Activated CD8-positive, alpha-beta memory T cell treated with anti-CD3 and anti-CD28 coated beads, Interleukin-2, amount 50 U/mL, for 24 hours (primary cell): ENCODE measurements at regions not wholly inside any gene's neighbourhood (a gene's known extent, or its start where the extent isn't known, plus 50 kb on each side); places are given as distances from the start of the nearest gene placed in this dataset.
"Not testable (repeated sequence)": the region's sequence is repeated elsewhere in the genome, so short reads cannot be mapped to it uniquely, and the experiment has no call there.

Experiments used
- DNase-seq: peaks from one replicate; pipeline ENCODE4 v3.0.0-alpha.2; 2020; ENCODE audit errors: extremely low read depth

GRCh38 chr13:99737481-99738245 lies 233.9 kb downstream of the ZIC5 start:
- DNase-seq, result no peak

- DNase-seq, result no peak
Measured at GRCh38 chr13:99736541-99736940, 235.0 kb downstream of the ZIC5 start.

- DNase-seq, result no peak
Measured at GRCh38 chr13:99734013-99734693, 232.9 kb downstream of the TM9SF2 start.

- DNase-seq, result no peak
Measured at GRCh38 chr13:99733346-99733745, 232.1 kb downstream of the TM9SF2 start.

GRCh38 chr13:99731747-99732146 lies 230.5 kb downstream of the TM9SF2 start:
- DNase-seq, result no peak

- no peak for DNase-seq
Measured at GRCh38 chr13:99730403-99730802, 229.1 kb downstream of the TM9SF2 start.

GRCh38 chr13:99729745-99730144 lies 228.5 kb downstream of the TM9SF2 start:
- DNase-seq, result no peak

DNA sequence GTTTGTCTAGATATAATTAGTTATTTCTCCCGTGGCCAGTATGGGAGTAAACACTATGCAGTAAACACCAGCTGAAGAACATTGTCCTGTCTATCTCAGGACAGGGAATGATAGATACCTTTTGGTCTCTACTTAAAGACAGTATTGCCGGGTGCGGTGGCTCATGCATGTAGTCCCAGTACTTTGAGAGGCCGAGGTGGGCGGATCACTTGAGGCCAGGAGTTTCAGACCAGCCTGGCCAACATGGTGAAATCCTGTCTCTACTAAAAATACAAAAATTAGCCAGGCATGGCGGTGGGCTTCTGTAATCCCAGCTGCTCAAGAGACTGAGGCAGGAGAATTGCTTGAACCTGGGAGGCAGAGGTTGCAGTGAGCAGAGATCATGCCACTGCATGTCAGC lies 226.4 kb downstream of the TM9SF2 start:
- not testable (repeated sequence) for DNase-seq

- no peak for DNase-seq
Measured at GRCh38 chr13:99726282-99726894, 225.1 kb downstream of the TM9SF2 start.

- DNase-seq, result no peak
Measured at GRCh38 chr13:99725644-99726043, 224.4 kb downstream of the TM9SF2 start.

- DNase-seq, result no peak
Measured at GRCh38 chr13:99724633-99725517, 223.6 kb downstream of the TM9SF2 start.

DNA sequence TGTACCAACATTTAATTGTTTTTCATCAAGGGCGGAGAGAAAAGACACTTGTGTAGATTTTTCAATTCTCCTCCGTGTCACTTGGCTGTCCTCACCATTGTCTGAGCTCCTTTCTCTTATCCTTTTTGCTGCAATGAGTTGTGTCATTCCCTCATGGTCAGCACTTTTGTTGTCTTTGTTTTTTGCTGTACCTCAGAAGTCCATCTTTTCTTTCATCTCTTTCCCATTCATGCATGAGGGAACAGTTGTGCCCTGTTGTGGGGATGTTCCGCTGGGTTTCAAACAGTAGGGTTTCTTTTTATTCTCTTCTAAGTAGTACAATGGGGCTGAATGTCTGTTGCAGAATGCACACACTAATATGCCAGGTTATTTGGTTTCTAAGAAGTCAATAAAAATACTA lies 222.6 kb downstream of the TM9SF2 start:
- DNase-seq, result no peak

- no peak for DNase-seq
Measured at GRCh38 chr13:99722931-99723330, 221.7 kb downstream of the TM9SF2 start.

DNA sequence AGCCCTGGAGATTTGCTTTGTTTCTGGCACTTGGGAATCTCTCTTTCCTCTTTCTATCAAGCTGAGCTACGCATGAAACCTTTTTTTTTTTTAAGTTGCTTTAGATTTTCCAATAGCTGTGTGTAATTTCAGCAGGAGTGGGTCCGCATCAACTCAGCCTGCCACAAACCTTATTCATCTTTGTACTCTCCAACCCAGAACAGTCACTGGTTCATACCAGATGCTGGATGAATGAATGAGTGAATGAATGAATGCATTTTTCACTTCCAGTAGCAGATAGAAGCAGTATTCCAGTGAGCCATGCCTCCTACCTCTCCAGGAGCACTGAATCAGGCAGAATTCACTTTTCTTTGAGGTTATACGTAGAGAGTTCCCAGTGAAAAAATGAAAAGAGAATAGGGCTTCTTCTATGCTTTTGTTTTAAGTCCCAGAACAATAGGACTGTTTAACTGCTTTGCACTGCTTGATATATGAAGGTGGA lies 221.1 kb downstream of the TM9SF2 start:
- DNase-seq, result no peak

DNA sequence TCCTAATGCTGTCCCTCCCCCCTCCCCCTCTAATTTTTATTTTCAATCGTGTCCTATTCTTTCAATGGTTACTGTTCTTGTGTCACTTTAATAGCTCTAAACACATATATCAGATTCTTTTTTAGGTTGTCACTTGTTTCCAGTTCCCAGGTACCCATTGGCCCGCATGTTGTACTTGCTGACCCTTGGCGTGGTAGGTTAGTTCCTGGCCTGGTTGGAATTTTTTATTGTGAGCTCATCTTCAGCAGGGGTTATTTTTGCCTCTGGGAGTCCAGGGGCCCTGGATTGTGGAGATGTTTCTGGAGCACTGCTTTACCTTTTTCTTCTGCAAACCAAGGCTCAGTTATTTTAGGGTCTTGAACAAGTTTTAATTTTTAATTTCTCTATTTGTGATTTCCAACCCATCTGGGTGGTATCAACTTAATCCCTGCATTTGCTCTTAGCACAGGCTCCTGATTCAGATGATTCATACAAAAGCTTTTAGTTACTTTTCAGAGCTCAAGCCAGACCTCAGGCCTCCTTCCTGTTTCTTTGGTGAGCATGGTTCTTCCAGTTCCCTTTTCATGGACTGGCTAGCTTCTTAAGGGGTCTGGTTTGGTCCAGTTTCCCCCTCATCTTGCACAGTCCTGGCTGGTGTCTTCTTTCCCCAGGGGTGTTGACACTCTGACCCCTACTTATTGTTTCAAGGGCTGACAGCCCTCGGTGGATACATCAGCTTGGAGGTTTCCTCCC lies 220.5 kb downstream of the TM9SF2 start:
- no peak for DNase-seq

DNA sequence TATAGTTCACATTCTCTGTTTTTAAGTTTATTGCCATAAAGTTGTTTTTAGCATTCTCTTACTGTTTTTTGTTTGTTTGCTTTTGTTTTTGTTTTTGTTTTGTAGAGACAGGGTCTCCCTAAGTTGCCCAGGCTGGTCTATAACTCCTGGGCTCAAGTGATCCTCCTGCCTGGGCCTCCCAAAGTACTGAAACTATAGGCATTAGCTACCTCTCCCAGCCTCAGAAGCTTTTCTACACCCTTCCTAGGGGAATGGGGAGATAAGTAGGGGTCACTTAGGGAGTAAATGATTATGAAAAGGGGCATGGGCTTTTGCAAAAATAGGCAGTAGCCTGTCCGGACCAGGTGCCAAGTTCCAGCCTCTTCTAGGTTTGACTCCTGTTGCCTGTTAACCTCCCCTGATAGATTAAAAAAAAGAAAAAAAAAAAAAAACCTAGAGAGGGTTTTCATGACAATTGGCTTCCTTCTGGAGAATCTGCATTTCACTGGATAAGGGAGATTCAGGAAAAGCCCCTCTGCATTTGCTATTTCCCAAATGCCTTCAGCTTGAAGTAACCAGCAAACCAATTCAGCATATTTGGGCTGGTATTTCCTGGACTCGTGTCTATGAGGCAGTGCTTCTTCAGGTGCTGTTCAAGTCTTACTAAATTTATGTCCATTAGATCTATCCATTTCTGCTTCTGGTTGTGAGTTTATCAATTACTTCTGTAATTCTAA lies 216.8 kb downstream of the TM9SF2 start:
- DNase-seq, result no peak

GRCh38 chr13:99709134-99709533 lies 207.9 kb downstream of the TM9SF2 start:
- DNase-seq, result no peak

DNA sequence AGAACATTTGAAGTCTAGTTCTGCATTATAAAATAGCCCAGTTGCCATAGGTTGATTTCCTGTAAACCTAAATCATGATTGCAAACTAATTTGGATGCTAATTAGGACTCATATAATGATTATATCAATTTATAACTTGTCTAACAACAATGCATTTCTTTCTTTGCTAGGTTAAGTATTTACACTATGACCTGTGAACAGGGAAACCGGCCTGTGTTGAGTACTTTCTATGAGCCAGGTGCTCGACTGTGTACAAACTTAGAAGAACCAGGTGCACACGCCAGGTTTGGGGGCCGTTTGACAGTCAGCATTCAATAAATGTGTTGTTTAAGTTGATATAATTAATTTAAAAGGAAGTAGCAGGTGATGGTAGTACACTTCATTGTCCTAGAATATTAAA lies 203.1 kb downstream of the TM9SF2 start:
- no peak for DNase-seq

DNA sequence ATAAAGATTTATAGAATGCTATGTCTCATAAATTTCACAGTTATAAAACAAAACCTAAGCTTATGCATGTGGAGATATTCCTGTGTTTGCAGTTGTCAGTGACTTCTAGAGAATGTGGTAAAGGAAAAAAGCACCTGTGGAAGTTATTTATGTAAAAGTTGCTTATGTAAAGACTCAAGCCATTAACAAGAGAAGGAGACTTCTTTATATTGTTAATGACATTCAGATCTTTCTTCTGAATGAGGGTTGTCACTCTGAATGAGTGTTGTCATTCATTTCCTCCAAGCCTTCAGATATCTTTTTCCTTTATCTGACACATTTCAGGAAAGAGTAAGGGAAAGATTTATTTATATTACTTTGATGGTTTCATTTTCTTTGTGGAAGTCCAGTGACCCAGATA lies 202.6 kb downstream of the TM9SF2 start:
- no peak for DNase-seq

DNA sequence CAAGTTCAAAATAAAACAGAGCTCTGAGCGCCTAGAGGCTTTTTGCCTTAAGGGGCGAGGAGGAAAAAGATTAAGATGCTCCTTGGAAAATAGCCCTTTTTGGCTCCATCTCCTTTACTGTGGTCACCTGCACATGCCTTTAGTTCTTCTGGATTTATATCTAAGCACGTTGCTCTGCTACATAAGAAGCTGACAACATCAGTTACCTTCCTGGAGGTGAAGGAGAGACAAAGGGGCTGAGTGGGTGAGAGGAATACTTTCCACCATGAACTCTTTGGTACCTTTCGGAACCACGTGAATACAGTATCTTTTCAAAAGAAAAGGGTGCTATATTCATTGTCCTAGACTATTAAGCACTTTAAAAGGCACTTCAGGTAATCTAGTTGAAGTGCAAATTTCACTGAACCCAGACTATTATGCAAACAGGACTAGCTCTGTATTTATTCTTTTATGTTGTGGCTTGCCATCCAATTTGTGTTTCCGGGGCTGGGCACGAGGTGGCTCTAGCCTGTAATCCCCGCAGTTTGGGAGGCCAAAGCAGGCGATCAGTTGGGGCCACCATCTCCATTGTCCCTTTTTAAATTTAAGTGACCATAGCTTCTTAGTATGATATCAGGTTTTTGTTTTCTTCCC lies 201.5 kb downstream of the TM9SF2 start:
- DNase-seq, result no peak
